T1000 (cell line): ENCODE measurements at regions not wholly inside any gene's neighbourhood (a gene's known extent, or its start where the extent isn't known, plus 50 kb on each side); places are given as distances from the start of the nearest gene placed in this dataset.
"Not testable (repeated sequence)": the region's sequence is repeated elsewhere in the genome, so short reads cannot be mapped to it uniquely, and the experiment has no call there.

Source experiments
- DNase-seq: peaks from one replicate; lab custom pipeline; 2025; ENCODE audit warnings: mixed read lengths; lab: John Stamatoyannopoulos, UW

GRCh38 chr20:48231253-48231930 lies 446.1 kb upstream of the SULF2 start:
- no peak for DNase-seq

GRCh38 chr20:48230216-48230615 lies 444.9 kb upstream of the SULF2 start:
- DNase-seq = no peak

- no peak for DNase-seq
Measured at GRCh38 chr20:48227381-48227780, 442.1 kb upstream of the SULF2 start.

- DNase-seq = no peak
Measured at GRCh38 chr20:48226642-48227041, 441.4 kb upstream of the SULF2 start.

GRCh38 chr20:48224533-48225050 lies 439.3 kb upstream of the SULF2 start:
- no peak for DNase-seq

GRCh38 chr20:48223715-48224114 lies 438.4 kb upstream of the SULF2 start:
- no peak for DNase-seq

GRCh38 chr20:48222595-48223180 lies 437.4 kb upstream of the SULF2 start:
- DNase-seq = no peak

- no peak for DNase-seq
Measured at GRCh38 chr20:48220033-48220633, 434.9 kb upstream of the SULF2 start.

GRCh38 chr20:48219306-48219705 lies 434.0 kb upstream of the SULF2 start:
- DNase-seq = no peak

- no peak for DNase-seq
Measured at GRCh38 chr20:48217190-48217589, 431.9 kb upstream of the SULF2 start.

GRCh38 chr20:48215536-48215935 lies 430.3 kb upstream of the SULF2 start:
- DNase-seq = no peak

- no peak for DNase-seq
Measured at GRCh38 chr20:48214601-48215000, 429.3 kb upstream of the SULF2 start.

- not testable (repeated sequence) for DNase-seq
Measured at GRCh38 chr20:48213635-48214034, 428.4 kb upstream of the SULF2 start.

GRCh38 chr20:48212806-48213509 lies 427.7 kb upstream of the SULF2 start:
- DNase-seq = no peak

GRCh38 chr20:48211847-48212246 lies 426.6 kb upstream of the SULF2 start:
- no peak for DNase-seq

- DNase-seq = no peak
Measured at GRCh38 chr20:48211238-48211637, 426.0 kb upstream of the SULF2 start.

GRCh38 chr20:48210111-48211027 lies 425.1 kb upstream of the SULF2 start:
- DNase-seq = no peak

- no peak for DNase-seq
Measured at GRCh38 chr20:48209102-48209501, 423.8 kb upstream of the SULF2 start.

GRCh38 chr20:48208176-48208575 lies 422.9 kb upstream of the SULF2 start:
- DNase-seq = no peak

GRCh38 chr20:48207505-48207904 lies 422.2 kb upstream of the SULF2 start:
- DNase-seq = no peak

- DNase-seq = no peak
Measured at GRCh38 chr20:48205786-48206185, 420.5 kb upstream of the SULF2 start.
